ENCODE measurements at regions not wholly inside any gene's neighbourhood (a gene's known extent, or its start where the extent isn't known, plus 50 kb on each side); places are given as distances from the start of the nearest gene placed in this dataset.

GRCh38 chr3:193827040-193827669 is 234.1 kb downstream of the OPA1 start:
- no peak for DNase-seq (ENCODE audit: low read depth, low spot score)

GRCh38 chr3:193827871-193828270 is 234.9 kb downstream of the OPA1 start:
- DNase-seq (ENCODE audit: low read depth, low spot score), result no peak

GRCh38 chr3:193828477-193828876 is 235.5 kb downstream of the OPA1 start:
- DNase-seq (ENCODE audit: low read depth, low spot score), result no peak

- DNase-seq (ENCODE audit: low read depth, low spot score), result no peak
These were observed 236.8 kb downstream of the OPA1 start for GRCh38 chr3:193829781-193830180.

- DNase-seq (ENCODE audit: low read depth, low spot score), result no peak
These were observed 237.8 kb downstream of the OPA1 start for GRCh38 chr3:193830791-193831191.

- DNase-seq (ENCODE audit: low read depth, low spot score), result no peak
These were observed 238.8 kb downstream of the OPA1 start for GRCh38 chr3:193831495-193832455.

GRCh38 chr3:193832833-193833413 is 239.9 kb downstream of the OPA1 start:
- no peak for DNase-seq (ENCODE audit: low read depth, low spot score)

- no peak for DNase-seq (ENCODE audit: low read depth, low spot score)
These were observed 240.6 kb downstream of the OPA1 start for GRCh38 chr3:193833592-193833991.

GRCh38 chr3:193835414-193835813 is 242.4 kb downstream of the OPA1 start:
- DNase-seq (ENCODE audit: low read depth, low spot score), result no peak

GRCh38 chr3:193836511-193836910 is 243.5 kb downstream of the OPA1 start:
- DNase-seq (ENCODE audit: low read depth, low spot score), result no peak

- no peak for DNase-seq (ENCODE audit: low read depth, low spot score)
These were observed 243.9 kb downstream of the OPA1 start for GRCh38 chr3:193836918-193837317.

- DNase-seq (ENCODE audit: low read depth, low spot score), result no peak
These were observed 244.4 kb downstream of the OPA1 start for GRCh38 chr3:193837347-193837827.

- DNase-seq (ENCODE audit: low read depth, low spot score), result no peak
These were observed 247.2 kb downstream of the OPA1 start for GRCh38 chr3:193840111-193840641.

- no peak for DNase-seq (ENCODE audit: low read depth, low spot score)
These were observed 248.6 kb downstream of the OPA1 start for GRCh38 chr3:193841581-193841980.

- no peak for DNase-seq (ENCODE audit: low read depth, low spot score)
These were observed 249.2 kb downstream of the OPA1 start for GRCh38 chr3:193842029-193842798.

- DNase-seq (ENCODE audit: low read depth, low spot score), result no peak
These were observed 249.9 kb downstream of the OPA1 start for GRCh38 chr3:193842832-193843473.

- DNase-seq (ENCODE audit: low read depth, low spot score), result no peak
These were observed 250.7 kb downstream of the OPA1 start for GRCh38 chr3:193843474-193844301.

- DNase-seq (ENCODE audit: low read depth, low spot score), result no peak
These were observed 251.5 kb downstream of the OPA1 start for GRCh38 chr3:193844472-193844871.

GRCh38 chr3:193845144-193845543 is 252.1 kb downstream of the OPA1 start:
- DNase-seq (ENCODE audit: low read depth, low spot score), result no peak

GRCh38 chr3:193846569-193846968 is 253.6 kb downstream of the OPA1 start:
- DNase-seq (ENCODE audit: low read depth, low spot score), result no peak

Data from pulmonary artery endothelial cell (primary cell).